HG02870 (cell line): ENCODE measurements at regions not wholly inside any gene's neighbourhood (a gene's known extent, or its start where the extent isn't known, plus 50 kb on each side); places are given as distances from the start of the nearest gene placed in this dataset.
"Not testable (repeated sequence)": the region's sequence is repeated elsewhere in the genome, so short reads cannot be mapped to it uniquely, and the experiment has no call there.

ENCODE experiments used
- ATAC-seq: cut with Tn5 transposase; IDR thresholded peaks from one replicate; pipeline ENCODE4 v1.9.1; 2021; ENCODE audit warnings: mild to moderate bottlenecking, moderate library complexity; ENCODE audit not compliant: unreplicated experiment

GRCh38 chr2:89855752-89856151 is 1164.3 kb downstream of the RPIA start:
- not testable (repeated sequence) for ATAC-seq

- ATAC-seq, result not testable (repeated sequence)
These were observed 1164.8 kb downstream of the RPIA start for GRCh38 chr2:89856305-89856704.

GRCh38 chr2:89862164-89862563 is 1170.7 kb downstream of the RPIA start:
- ATAC-seq, result not testable (repeated sequence)

- peak; percentile 58 for ATAC-seq
These were observed 1171.7 kb downstream of the RPIA start for GRCh38 chr2:89863209-89863608.

- not testable (repeated sequence) for ATAC-seq
These were observed 1183.5 kb downstream of the RPIA start for GRCh38 chr2:89874810-89875595.

- ATAC-seq, result not testable (repeated sequence)
These were observed 1185.0 kb downstream of the RPIA start for GRCh38 chr2:89876445-89876844.

GRCh38 chr2:89876878-89877277 is 1185.4 kb downstream of the RPIA start:
- peak; percentile 2 for ATAC-seq

GRCh38 chr2:89882880-89883279 is 1191.4 kb downstream of the RPIA start:
- peak; percentile 85 for ATAC-seq

- ATAC-seq, result peak; percentile 40
These were observed 1192.2 kb downstream of the RPIA start for GRCh38 chr2:89883624-89884023.

- peak; percentile 63 for ATAC-seq
These were observed 1193.6 kb downstream of the RPIA start for GRCh38 chr2:89885071-89885470.

- not testable (repeated sequence) for ATAC-seq
These were observed 1197.2 kb downstream of the RPIA start for GRCh38 chr2:89888693-89889092.

- not testable (repeated sequence) for ATAC-seq
These were observed 1198.8 kb downstream of the RPIA start for GRCh38 chr2:89890185-89890773.

- not testable (repeated sequence) for ATAC-seq
These were observed 1203.5 kb downstream of the RPIA start for GRCh38 chr2:89894988-89895387.

- not testable (repeated sequence) for ATAC-seq
These were observed 1204.2 kb downstream of the RPIA start for GRCh38 chr2:89895629-89896028.

GRCh38 chr2:89927018-89927417 is 1235.5 kb downstream of the RPIA start:
- not testable (repeated sequence) for ATAC-seq

GRCh38 chr2:89935436-89935835 is 1244.0 kb downstream of the RPIA start:
- not testable (repeated sequence) for ATAC-seq

GRCh38 chr2:89936011-89936410 is 1244.5 kb downstream of the RPIA start:
- not testable (repeated sequence) for ATAC-seq

GRCh38 chr2:89936559-89936958 is 1245.1 kb downstream of the RPIA start:
- peak; percentile 60 for ATAC-seq

- ATAC-seq, result peak; percentile 94
These were observed 1247.3 kb downstream of the RPIA start for GRCh38 chr2:89938756-89939155.

GRCh38 chr2:89944267-89944666 is 1252.8 kb downstream of the RPIA start:
- not testable (repeated sequence) for ATAC-seq

- ATAC-seq, result not testable (repeated sequence)
These were observed 1253.6 kb downstream of the RPIA start for GRCh38 chr2:89945004-89945616.
